Bronchial epithelial cell (primary cell): ENCODE measurements at regions not wholly inside any gene's neighbourhood (a gene's known extent, or its start where the extent isn't known, plus 50 kb on each side); places are given as distances from the start of the nearest gene placed in this dataset.

ENCODE experiments used
- DNase-seq: peaks from one replicate; pipeline ENCODE4 v3.0.0-alpha.2; 2010; ENCODE audit warnings: low read depth
- FAIRE-seq: peaks from 2 replicates; lab custom pipeline; 2011; peaks lifted over from hg19 to GRCh38; lab: Jason Lieb, UNC
- H3K27me3 ChIP-seq: 2 replicates; pipeline ENCODE4 v1.5.1; 2011; ENCODE audit warnings: low read length; ENCODE audit not compliant: control insufficient read depth, insufficient read depth
- H3K36me3 ChIP-seq: 2 replicates; pipeline ENCODE4 v1.5.1; 2011; ENCODE audit warnings: low read length; ENCODE audit not compliant: control insufficient read depth, insufficient read depth
- H3K4me3 ChIP-seq: 2 replicates; pipeline ENCODE4 v1.5.1; 2011; ENCODE audit warnings: mild to moderate bottlenecking, low read depth, low read length, control low read depth
- TF ChIP-seq, protein P1 (sequence below): IDR thresholded peaks from 2 replicates; pipeline ENCODE4 v1.5.1; 2011; ENCODE audit warnings: mild to moderate bottlenecking, moderate library complexity, low read length, control low read depth, inconsistent platforms; ENCODE audit not compliant: insufficient read depth, severe bottlenecking

DNA sequence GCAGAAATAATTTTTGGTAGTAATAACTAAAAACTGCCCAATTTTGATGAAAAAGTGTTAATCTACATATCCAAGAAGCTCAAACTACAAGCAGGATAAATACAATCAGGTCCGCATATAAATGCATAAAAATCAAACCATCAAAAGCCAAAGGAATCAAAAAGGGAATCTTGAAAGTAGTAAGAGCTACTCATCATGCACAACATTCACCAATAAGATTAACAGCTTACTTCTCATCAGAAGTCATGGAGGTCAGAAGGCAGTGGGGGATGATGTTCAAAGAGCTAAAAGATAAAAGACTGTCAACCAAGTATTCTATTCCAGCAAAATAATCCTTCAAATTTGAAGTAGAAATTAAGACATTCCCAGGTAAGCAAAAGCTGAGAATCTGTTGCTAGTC lies 76.4 kb downstream of the CRPPA start:
- TF ChIP-seq, protein P1, sequence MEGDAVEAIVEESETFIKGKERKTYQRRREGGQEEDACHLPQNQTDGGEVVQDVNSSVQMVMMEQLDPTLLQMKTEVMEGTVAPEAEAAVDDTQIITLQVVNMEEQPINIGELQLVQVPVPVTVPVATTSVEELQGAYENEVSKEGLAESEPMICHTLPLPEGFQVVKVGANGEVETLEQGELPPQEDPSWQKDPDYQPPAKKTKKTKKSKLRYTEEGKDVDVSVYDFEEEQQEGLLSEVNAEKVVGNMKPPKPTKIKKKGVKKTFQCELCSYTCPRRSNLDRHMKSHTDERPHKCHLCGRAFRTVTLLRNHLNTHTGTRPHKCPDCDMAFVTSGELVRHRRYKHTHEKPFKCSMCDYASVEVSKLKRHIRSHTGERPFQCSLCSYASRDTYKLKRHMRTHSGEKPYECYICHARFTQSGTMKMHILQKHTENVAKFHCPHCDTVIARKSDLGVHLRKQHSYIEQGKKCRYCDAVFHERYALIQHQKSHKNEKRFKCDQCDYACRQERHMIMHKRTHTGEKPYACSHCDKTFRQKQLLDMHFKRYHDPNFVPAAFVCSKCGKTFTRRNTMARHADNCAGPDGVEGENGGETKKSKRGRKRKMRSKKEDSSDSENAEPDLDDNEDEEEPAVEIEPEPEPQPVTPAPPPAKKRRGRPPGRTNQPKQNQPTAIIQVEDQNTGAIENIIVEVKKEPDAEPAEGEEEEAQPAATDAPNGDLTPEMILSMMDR: no peak
- FAIRE-seq (no peak), DNase-seq (no peak)
- H3K36me3 ChIP-seq: no peaks in the 10 kb centered on the region
- H3K4me3 ChIP-seq: no peak overlapping the region
- no peaks in the 10 kb centered on the region for H3K27me3 ChIP-seq

DNA sequence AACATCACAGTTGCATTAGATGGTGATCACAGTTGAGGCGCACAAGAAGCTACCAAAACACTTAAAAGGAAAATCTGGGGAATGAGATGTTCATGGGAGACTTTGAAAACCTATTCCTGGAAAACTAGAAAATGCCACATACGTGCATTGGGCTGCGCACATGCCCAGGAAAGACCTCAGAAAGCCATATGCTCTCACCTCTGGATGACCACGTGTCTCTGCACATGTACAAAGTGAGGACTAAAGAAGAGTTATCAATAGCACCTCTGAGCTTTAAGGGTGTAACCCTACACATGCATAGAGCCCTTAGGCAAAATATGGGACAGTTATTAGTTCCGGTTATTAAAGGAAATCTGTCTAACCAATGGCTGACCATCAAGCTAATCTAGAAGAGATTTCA lies 77.7 kb downstream of the CRPPA start:
- TF ChIP-seq, protein P1: no peak
- DNase-seq (no peak), FAIRE-seq (no peak)
- no peaks in the 10 kb centered on the region for H3K36me3 ChIP-seq
- no peak overlapping the region for H3K4me3 ChIP-seq
- H3K27me3 ChIP-seq: no peaks in the 10 kb centered on the region

DNA sequence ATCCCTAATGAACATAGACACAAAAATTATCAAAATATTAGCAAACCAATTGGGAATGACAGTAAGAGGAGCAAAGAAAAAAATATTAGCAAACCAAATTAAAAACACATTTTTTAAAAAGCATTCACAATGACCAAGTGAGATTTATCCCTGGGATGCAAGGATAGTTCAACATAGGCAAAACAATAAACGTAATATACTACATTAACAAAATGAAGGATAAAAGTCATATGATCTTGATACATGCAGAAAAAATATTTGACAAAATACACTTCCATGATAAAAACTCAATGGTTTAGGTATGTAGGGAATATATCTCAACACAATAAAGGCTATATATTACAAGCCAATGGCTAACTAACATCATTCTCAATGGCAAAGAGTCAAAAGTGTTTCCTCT lies 83.3 kb downstream of the CRPPA start:
- TF ChIP-seq, protein P1: no peak
- DNase-seq: no peak
- FAIRE-seq: no peak
- H3K4me3 ChIP-seq: no peak overlapping the region
- no peaks in the 10 kb centered on the region for H3K36me3 ChIP-seq
- H3K27me3 ChIP-seq: no peaks in the 10 kb centered on the region

DNA sequence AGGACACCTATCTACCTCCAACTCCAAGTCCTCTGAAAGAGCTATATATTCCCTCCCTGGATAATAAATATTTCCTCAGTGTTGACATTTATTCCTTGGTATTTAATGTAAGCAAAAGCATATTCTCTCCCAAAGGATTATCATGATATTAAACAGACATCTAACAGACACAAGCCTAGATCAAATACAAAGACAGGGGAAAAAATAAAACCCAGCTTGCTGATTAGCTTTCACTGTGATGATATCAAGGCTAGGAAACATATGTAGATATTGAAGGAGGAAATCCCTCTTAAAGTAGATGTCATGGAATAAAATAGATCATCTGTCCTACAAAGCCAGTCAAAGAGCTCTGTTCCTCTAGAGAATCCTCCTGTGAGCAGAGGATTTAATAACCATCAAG lies 95.2 kb downstream of the CRPPA start:
- TF ChIP-seq, protein P1: no peak
- DNase-seq: no peak
- Histone ChIP-seq H3K4me3 (no peak overlapping the region), H3K36me3 (no peaks in the 10 kb centered on the region), H3K27me3 (no peaks in the 10 kb centered on the region)
- FAIRE-seq: no peak

DNA sequence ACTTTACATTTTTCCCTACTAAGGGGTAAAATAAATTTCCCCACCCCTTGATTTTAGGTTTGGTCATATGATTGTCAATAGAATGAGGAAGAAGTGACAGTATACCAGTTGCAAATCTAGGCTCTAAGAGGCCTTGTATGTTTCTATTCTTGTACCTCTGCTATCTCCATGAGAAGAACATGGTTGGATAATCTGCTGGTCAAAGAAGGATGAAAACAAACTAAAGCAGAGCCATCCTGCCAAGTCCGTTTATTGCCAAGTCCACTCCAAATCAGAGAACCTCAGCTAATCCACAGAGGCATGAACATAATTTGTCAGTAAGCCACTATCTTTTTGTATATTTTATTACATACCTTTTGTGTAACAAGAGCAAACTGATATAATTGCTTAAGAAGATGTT lies 98.0 kb downstream of the CRPPA start:
- no peak overlapping the region for H3K4me3 ChIP-seq
- no peaks in the 10 kb centered on the region for H3K36me3 ChIP-seq
- FAIRE-seq (no peak), DNase-seq (no peak)
- H3K27me3 ChIP-seq: no peaks in the 10 kb centered on the region
- TF ChIP-seq, protein P1: no peak

DNA sequence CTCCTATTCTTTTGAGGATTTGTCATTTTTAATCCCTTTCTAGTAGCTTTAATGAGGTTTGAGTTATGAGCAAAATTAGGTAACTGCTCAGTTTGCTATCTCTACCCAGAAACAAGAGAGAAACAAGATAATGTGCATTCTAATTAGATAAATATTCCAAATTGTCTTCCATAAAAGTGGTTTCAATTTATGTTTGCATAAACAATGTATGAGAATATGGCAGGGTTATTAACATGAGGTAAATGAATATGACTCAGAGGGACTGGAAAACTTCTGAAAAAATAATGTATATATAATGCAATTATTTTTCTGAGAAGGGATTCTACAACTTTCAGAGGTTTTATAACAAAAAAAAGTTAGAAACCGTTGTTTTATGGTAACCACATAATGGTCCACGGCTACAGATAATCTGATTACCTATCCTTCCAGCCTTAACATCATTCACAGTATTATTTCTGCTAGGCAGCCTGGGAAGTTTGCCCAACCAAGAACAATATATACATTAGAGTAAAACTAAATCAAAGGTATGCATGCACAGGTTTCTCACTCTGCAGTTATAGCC lies 101.2 kb downstream of the CRPPA start:
- TF ChIP-seq, protein P1: no peak
- FAIRE-seq (no peak), DNase-seq (no peak)
- H3K36me3 ChIP-seq: no peaks in the 10 kb centered on the region
- H3K27me3 ChIP-seq: no peaks in the 10 kb centered on the region
- no peak overlapping the region for H3K4me3 ChIP-seq
